Ectodermal cell (in vitro differentiated cells): ENCODE measurements at regions not wholly inside any gene's neighbourhood (a gene's known extent, or its start where the extent isn't known, plus 50 kb on each side); places are given as distances from the start of the nearest gene placed in this dataset.

Experiments
- H3K27ac ChIP-seq: 2 replicates; pipeline ENCODE4 v1.7.0; 2013; ENCODE audit warnings: mild to moderate bottlenecking, low read depth, low read length; ENCODE audit not compliant: insufficient read depth, poor library complexity, severe bottlenecking
- H3K27me3 ChIP-seq: 2 replicates; pipeline ENCODE4 v1.7.0; 2013; ENCODE audit warnings: mild to moderate bottlenecking, low read length; ENCODE audit not compliant: insufficient read depth, control insufficient read depth, poor library complexity, severe bottlenecking
- H3K36me3 ChIP-seq: one replicate; pipeline ENCODE4 v1.7.0; 2013; ENCODE audit warnings: low read length; ENCODE audit not compliant: control insufficient read depth, insufficient read depth
- H3K4me1 ChIP-seq: one replicate; pipeline ENCODE4 v1.7.0; 2013; ENCODE audit warnings: low read length; ENCODE audit not compliant: control insufficient read depth, insufficient read depth
- H3K4me3 ChIP-seq: 2 replicates; pipeline ENCODE4 v1.7.0; 2013; ENCODE audit warnings: low read depth, low read length, control low read depth; ENCODE audit not compliant: insufficient read depth
- H3K9me3 ChIP-seq: 2 replicates; pipeline ENCODE4 v1.7.0; 2013; ENCODE audit warnings: mild to moderate bottlenecking, low read length, moderate library complexity; ENCODE audit not compliant: control insufficient read depth
- WGBS, 2 experiments: methylation state at CpG; one replicate each; pipeline ENCODE4 v1.1.7; 2013; ENCODE audit warnings: missing lambda C conversion rate in 2 of 2; 5-methylcytosine and 5-hydroxymethylcytosine counted together

DNA sequence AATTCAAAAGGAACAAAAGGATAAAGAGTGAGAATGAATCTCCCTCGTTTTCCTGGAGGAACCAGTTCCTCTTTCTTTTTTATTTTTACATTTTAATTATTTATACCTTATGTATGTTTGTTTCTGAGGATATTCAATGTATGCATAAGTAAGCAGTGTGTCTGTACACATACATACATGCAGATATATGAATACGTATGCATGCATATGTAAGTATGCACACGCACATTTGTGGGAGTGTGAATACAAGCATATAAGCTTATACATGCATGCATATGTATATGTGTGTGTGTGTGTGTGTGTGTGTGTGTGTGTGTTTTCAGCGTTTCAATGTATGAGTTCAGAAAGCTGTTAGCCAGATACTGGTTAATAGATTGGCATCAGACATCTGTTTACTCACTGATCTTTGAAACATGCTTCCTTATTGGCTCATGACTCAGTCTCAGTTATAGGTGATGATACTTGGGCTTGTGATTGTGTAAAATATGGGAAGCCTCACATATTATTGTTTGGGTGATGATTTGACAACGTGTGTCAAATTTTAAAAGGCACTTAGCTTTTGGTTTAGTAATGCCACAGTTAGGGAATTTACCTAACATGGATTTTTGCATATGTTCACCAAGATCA lies 279.7 kb upstream of the TRIB2 start:
- H3K4me3 ChIP-seq, result no peak overlapping the region
- H3K4me1 ChIP-seq, result peaks cover 4% of the 10 kb centered on the region
- H3K36me3 ChIP-seq, result no peaks in the 10 kb centered on the region
- WGBS, 2 experiments, result 86 to 91% methylated on average over 4 of the region's 5 CpGs
- H3K27me3 ChIP-seq, result no peaks in the 10 kb centered on the region
- H3K27ac ChIP-seq, result no peak overlapping the region
- no peaks in the 10 kb centered on the region for H3K9me3 ChIP-seq

DNA sequence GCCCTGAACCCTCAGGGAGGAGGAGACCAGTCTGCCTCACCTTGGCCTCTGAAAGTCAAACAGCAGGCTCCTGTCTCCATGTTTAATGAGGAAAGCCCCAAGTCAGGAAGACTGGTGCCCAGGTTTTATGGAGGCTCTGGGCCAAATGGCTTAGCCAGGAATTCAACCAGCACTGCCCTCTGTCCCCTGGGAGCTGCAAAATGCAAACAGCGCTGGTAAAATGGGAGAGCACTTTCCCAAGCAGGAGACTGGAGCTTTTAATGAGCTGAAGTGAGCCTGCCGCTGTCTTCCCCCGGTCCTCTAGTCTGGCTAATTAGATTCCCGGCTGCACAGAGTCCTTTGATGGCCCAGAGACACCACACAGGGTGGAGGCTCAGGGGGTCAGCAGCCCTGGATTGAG lies 276.0 kb upstream of the TRIB2 start:
- no peak overlapping the region for H3K4me3 ChIP-seq
- peaks cover 4% of the 10 kb centered on the region for H3K4me1 ChIP-seq
- H3K36me3 ChIP-seq, result no peaks in the 10 kb centered on the region
- H3K27me3 ChIP-seq, result no peaks in the 10 kb centered on the region
- no peaks in the 10 kb centered on the region for H3K9me3 ChIP-seq
- WGBS, 2 experiments, result 41 to 44% methylated on average over 4 of the region's 4 CpGs
- H3K27ac ChIP-seq, result no peak overlapping the region

DNA sequence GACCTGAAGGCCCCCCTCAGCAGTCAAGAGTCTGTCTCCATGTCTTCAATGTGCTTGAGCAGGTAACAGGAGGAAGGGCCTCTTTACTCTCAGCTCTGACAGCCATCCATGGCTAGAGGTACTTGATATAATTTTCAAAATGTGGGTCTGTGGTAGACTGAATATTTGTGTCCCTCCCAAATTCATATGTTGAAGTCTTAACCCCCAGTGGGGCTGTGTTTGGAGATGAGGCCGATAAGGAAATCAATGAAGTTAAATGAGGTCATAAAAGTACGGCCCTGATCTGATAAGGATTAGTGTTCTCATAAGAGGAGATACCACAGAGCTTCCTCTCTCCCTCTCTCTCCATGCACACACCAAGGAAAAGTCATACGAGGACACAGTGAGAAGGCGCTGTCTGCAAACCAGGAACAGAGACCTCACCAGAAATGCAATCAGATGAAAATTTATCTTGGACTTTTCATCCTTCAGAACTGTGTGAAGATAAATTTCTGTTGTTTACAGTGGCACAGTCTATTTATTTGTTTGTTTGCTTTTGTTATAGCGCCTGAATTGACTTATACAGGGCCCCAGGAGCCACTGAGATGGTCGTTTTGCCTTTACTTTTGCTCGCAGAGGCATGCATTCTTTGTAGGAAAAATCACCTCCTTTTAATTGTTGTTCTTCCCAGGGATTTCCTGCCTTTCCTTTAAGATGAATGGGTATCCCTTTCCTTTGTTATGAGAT lies 274.8 kb upstream of the TRIB2 start:
- Histone ChIP-seq H3K4me3 (no peak overlapping the region), H3K27ac (no peak overlapping the region), H3K9me3 (no peaks in the 10 kb centered on the region), H3K4me1 (peaks cover 4% of the 10 kb centered on the region), H3K36me3 (no peaks in the 10 kb centered on the region), H3K27me3 (no peaks in the 10 kb centered on the region)
- WGBS, 2 experiments, result 65 to 71% methylated on average over 7 of the region's 7 CpGs

- no peak overlapping the region for H3K4me3 ChIP-seq
- no peaks in the 10 kb centered on the region for H3K9me3 ChIP-seq
- H3K4me1 ChIP-seq, result peaks cover 4% of the 10 kb centered on the region
- WGBS, 2 experiments, result 50 to 56% methylated on average over 2 of the region's 2 CpGs
- H3K27ac ChIP-seq, result no peak overlapping the region
- H3K36me3 ChIP-seq, result no peaks in the 10 kb centered on the region
- no peaks in the 10 kb centered on the region for H3K27me3 ChIP-seq
These were observed 274.3 kb upstream of the TRIB2 start for GRCh38 chr2:12442476-12442847.

DNA sequence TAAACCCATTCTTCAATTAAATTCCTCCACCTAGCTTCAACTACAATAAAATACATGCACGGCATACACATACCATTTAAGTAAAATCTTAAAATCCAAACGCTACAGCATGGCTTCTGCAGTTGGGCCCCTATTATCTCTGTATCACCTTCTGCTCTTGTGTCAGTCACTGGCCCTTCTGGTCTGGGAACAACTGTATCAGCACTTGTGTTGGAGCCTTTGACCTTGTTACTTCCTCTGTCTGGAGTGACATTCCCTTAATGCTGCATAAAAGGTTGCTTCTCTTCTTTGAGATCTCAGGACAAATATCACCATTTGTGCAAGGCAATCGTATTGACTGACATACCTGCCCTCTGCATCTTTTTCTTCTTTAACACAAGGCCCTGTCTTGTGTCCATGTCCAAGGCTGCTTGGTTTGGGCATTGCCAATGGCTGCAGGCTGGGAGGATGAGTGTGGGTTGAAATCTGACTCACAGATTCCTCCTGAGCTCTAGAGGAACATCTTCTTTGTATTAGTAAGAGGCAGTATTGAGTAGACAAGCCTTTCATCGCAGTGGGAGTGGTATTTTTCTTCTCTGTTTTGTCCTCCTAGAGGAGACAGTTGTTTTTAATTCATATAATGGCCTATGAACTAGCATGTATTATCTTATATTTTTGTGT lies 267.8 kb upstream of the TRIB2 start:
- Histone ChIP-seq H3K4me1 (no peaks in the 10 kb centered on the region), H3K4me3 (no peak overlapping the region), H3K9me3 (no peaks in the 10 kb centered on the region), H3K36me3 (no peaks in the 10 kb centered on the region), H3K27ac (no peak overlapping the region), H3K27me3 (no peaks in the 10 kb centered on the region)
- WGBS, 2 experiments, result 93 to 96% methylated on average over 4 of the region's 4 CpGs

DNA sequence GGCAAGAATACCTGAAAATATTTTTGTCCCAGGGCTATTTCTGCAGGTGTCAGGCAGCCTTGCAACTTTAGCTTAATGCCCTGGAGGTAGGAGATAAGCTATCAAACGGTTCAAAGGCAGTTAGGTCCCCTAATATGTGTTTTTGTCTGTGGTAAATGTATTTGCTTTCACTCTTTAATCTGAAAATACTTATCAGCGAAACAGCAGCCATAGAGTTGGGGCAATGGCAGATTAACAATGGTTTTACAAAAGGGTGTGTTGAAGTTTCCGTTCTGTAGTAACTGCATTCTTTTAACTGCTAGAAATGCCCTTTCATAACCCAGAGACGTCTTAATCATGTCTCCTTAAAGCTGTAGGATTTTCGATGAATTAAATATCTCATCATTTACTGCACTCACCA lies 265.0 kb upstream of the TRIB2 start:
- H3K27me3 ChIP-seq, result no peaks in the 10 kb centered on the region
- no peak overlapping the region for H3K27ac ChIP-seq
- H3K4me3 ChIP-seq, result no peak overlapping the region
- H3K4me1 ChIP-seq, result no peaks in the 10 kb centered on the region
- H3K9me3 ChIP-seq, result no peaks in the 10 kb centered on the region
- WGBS, 2 experiments, result 86 to 91% methylated on average over 4 to 5 of the region's 5 CpGs
- H3K36me3 ChIP-seq, result no peaks in the 10 kb centered on the region

DNA sequence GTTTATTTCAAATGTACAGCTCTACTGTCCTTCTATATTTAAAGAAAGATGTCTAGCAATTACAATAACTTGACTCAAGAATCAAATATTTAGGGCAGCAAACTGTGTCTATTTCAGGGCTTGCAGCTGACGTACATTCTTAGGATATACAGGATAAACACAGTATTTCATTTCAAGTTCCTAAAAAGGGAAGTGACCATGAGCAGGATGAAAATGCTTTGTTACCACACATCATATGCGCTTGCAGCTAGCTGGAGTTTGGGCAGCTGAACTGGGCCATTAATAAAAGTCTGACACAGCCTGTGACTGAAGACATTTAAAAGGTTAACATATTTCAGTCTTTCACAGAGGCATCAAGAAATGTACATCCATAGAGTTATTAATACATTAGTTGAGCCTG lies 264.6 kb upstream of the TRIB2 start:
- Histone ChIP-seq H3K27me3 (no peaks in the 10 kb centered on the region), H3K27ac (no peak overlapping the region), H3K36me3 (no peaks in the 10 kb centered on the region), H3K4me3 (no peak overlapping the region), H3K4me1 (no peaks in the 10 kb centered on the region), H3K9me3 (no peaks in the 10 kb centered on the region)
- 93 to 96% methylated on average over 2 of the region's 2 CpGs for WGBS, 2 experiments

DNA sequence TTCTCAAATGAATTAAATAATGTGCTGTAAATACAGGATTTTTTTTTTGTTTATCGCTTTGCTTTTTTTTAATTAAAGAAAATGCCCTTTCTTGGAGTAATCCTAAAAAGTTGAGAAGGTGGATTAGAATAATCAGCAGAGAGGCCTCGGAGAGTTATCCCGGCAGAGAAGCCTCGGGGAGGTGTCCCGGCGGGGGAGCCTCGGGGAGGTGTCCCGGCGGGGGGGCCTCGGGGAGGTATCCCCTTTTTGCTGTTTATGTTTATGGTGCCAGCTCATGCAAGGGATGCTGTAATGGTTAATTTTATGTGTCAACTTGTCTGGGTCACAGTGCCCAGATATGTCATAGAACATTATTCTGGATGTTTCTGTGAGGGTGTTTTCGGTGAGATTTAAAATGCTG lies 263.0 kb upstream of the TRIB2 start:
- 75 to 82% methylated on average over 11 of the region's 11 CpGs for WGBS, 2 experiments
- Histone ChIP-seq H3K36me3 (no peaks in the 10 kb centered on the region), H3K9me3 (no peaks in the 10 kb centered on the region), H3K4me3 (no peak overlapping the region), H3K27ac (no peak overlapping the region), H3K27me3 (no peaks in the 10 kb centered on the region), H3K4me1 (no peaks in the 10 kb centered on the region)

DNA sequence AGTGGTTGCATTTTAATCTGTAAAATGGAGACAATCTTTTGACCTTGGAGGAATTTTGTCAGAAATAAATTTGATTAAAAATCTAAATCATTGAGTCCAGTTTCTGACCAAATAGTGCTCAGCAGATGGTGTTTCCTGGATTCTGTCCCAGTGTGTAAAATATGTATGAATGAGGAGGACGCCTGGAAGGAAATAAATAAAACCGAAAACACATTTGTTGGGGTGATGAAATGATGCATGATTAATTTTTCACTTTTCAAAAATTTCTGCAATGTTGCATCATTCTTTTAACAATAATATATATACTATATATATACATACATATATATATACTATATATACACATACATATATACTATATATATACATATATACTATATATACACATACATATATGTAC lies 261.1 kb upstream of the TRIB2 start:
- Histone ChIP-seq H3K4me3 (no peak overlapping the region), H3K4me1 (no peaks in the 10 kb centered on the region), H3K36me3 (no peaks in the 10 kb centered on the region), H3K9me3 (no peaks in the 10 kb centered on the region), H3K27me3 (no peaks in the 10 kb centered on the region), H3K27ac (no peak overlapping the region)
- WGBS, 2 experiments, result 67 to 100% methylated on average over 1 of the region's 2 CpGs

GRCh38 chr2:12456293-12457106 lies 260.2 kb upstream of the TRIB2 start:
- no peaks in the 10 kb centered on the region for H3K27me3 ChIP-seq
- H3K4me1 ChIP-seq, result no peaks in the 10 kb centered on the region
- no peak overlapping the region for H3K4me3 ChIP-seq
- 92 to 93% methylated on average over 7 of the region's 7 CpGs for WGBS, 2 experiments
- H3K27ac ChIP-seq, result no peak overlapping the region
- H3K9me3 ChIP-seq, result no peaks in the 10 kb centered on the region
- H3K36me3 ChIP-seq, result no peaks in the 10 kb centered on the region
